Trophoblast cell (in vitro differentiated cells and primary cell): ENCODE measurements at regions not wholly inside any gene's neighbourhood (a gene's known extent, or its start where the extent isn't known, plus 50 kb on each side); places are given as distances from the start of the nearest gene placed in this dataset.

Experiments
- DNase-seq, 2 donors: peaks; one replicate each; pipeline ENCODE4 v3.0.0-alpha.2; 2016
- H2AFZ ChIP-seq: 2 replicates; pipeline ENCODE4 v1.6.1; 2013; ENCODE audit warnings: low read length, moderate library complexity, mild to moderate bottlenecking; ENCODE audit not compliant: insufficient read depth, poor library complexity
- H2AK5ac ChIP-seq: 2 replicates; pipeline ENCODE4 v1.6.1; 2013; ENCODE audit warnings: mild to moderate bottlenecking, low read length
- H2BK120ac ChIP-seq: 2 replicates; pipeline ENCODE4 v1.6.1; 2013; ENCODE audit warnings: low read length, mild to moderate bottlenecking, moderate library complexity; ENCODE audit not compliant: insufficient read depth, poor library complexity
- H2BK12ac ChIP-seq: 2 replicates; pipeline ENCODE4 v1.6.1; 2013; ENCODE audit warnings: mild to moderate bottlenecking, low read length, moderate library complexity
- H2BK5ac ChIP-seq: 2 replicates; pipeline ENCODE4 v1.6.1; 2013; ENCODE audit warnings: low read length, low read depth, moderate library complexity, mild to moderate bottlenecking; ENCODE audit not compliant: poor library complexity
- H3K14ac ChIP-seq: 2 replicates; pipeline ENCODE4 v1.6.1; 2013; ENCODE audit warnings: mild to moderate bottlenecking, low read length
- H3K18ac ChIP-seq: 2 replicates; pipeline ENCODE4 v1.6.1; 2013; ENCODE audit warnings: mild to moderate bottlenecking, low read length
- H3K23ac ChIP-seq: 2 replicates; pipeline ENCODE4 v1.6.1; 2013; ENCODE audit warnings: low read length
- H3K27ac ChIP-seq: 2 replicates; pipeline ENCODE4 v1.5.1; 2013; ENCODE audit warnings: low read depth, mild to moderate bottlenecking, inconsistent platforms, low read length, moderate library complexity
- H3K27me3 ChIP-seq: 2 replicates; pipeline ENCODE4 v1.6.1; 2013; ENCODE audit warnings: inconsistent platforms, mild to moderate bottlenecking, low read length, moderate library complexity; ENCODE audit not compliant: insufficient read depth
- H3K36me3 ChIP-seq, 2 experiments: 1 replicate in 1 of 2; 2 replicates in 1 of 2; pipeline ENCODE4 v1.6.1; 2013; ENCODE audit warnings: low read length in 2 of 2, mild to moderate bottlenecking in 2 of 2, moderate library complexity in 1 of 2; ENCODE audit not compliant: insufficient read depth in 2 of 2, control insufficient read depth in 1 of 2
- H3K4ac ChIP-seq: 2 replicates; pipeline ENCODE4 v1.6.1; 2013; ENCODE audit warnings: low read depth, mild to moderate bottlenecking, low read length, moderate library complexity
- H3K4me1 ChIP-seq, 2 experiments: 1 replicate in 1 of 2; 2 replicates in 1 of 2; pipeline ENCODE4 v1.6.1; 2013; ENCODE audit warnings: low read length in 2 of 2, mild to moderate bottlenecking in 2 of 2, moderate library complexity in 1 of 2; ENCODE audit not compliant: insufficient read depth in 2 of 2, control insufficient read depth in 1 of 2
- H3K4me2 ChIP-seq: 2 replicates; pipeline ENCODE4 v1.6.1; 2013; ENCODE audit warnings: inconsistent platforms, mild to moderate bottlenecking, low read length, moderate library complexity
- H3K4me3 ChIP-seq: 2 replicates; pipeline ENCODE4 v1.5.1; 2013; ENCODE audit warnings: mild to moderate bottlenecking, low read depth, low read length, inconsistent platforms
- H3K79me1 ChIP-seq: one replicate; pipeline ENCODE4 v1.6.1; 2013; ENCODE audit warnings: low read length
- H3K79me2 ChIP-seq: 2 replicates; pipeline ENCODE4 v1.6.1; 2013; ENCODE audit warnings: low read length, mild to moderate bottlenecking; ENCODE audit not compliant: control insufficient read depth, insufficient read depth, poor library complexity
- H3K9ac ChIP-seq: 2 replicates; pipeline ENCODE4 v1.6.1; 2013; ENCODE audit warnings: mild to moderate bottlenecking, low read length
- H3K9me3 ChIP-seq: 2 replicates; pipeline ENCODE4 v1.6.1; 2013; ENCODE audit warnings: low read depth, mild to moderate bottlenecking, control low read depth, inconsistent platforms, low read length; ENCODE audit not compliant: insufficient read depth
- H4K12ac ChIP-seq: 2 replicates; pipeline ENCODE4 v1.6.1; 2013; ENCODE audit warnings: low read depth, mild to moderate bottlenecking, low read length, moderate library complexity
- H4K8ac ChIP-seq: 2 replicates; pipeline ENCODE4 v1.6.1; 2013; ENCODE audit warnings: low read depth, mild to moderate bottlenecking, low read length, moderate library complexity
- H4K91ac ChIP-seq: one replicate; pipeline ENCODE4 v1.6.1; 2013; ENCODE audit warnings: low read depth, mild to moderate bottlenecking, low read length, moderate library complexity
- WGBS: extraction: QIAGEN DNeasy Blood & Tissue Kit; methylation state at CpG from one replicate; pipeline ENCODE4 v1.1.7; 2013; ENCODE audit warnings: missing lambda C conversion rate; ENCODE audit not compliant: insufficient read length, insufficient coverage; ENCODE audit errors: extremely low coverage; 5-methylcytosine and 5-hydroxymethylcytosine counted together

- H2BK120ac ChIP-seq, result no peak overlapping the region
- H3K27ac ChIP-seq, result no peak overlapping the region
- H3K79me2 ChIP-seq, result no peaks in the 10 kb centered on the region
- no peak overlapping the region for H2AFZ ChIP-seq
- no peak overlapping the region for H3K23ac ChIP-seq
- H3K18ac ChIP-seq, result no peak overlapping the region
- no peaks in the 10 kb centered on the region for H3K27me3 ChIP-seq
- no peak overlapping the region for H2AK5ac ChIP-seq
- no peaks in the 10 kb centered on the region for H3K9me3 ChIP-seq
- H2BK12ac ChIP-seq, result no peak overlapping the region
- H2BK5ac ChIP-seq, result no peak overlapping the region
- no peak overlapping the region for H3K4me2 ChIP-seq
- no peak overlapping the region for H3K9ac ChIP-seq
- no peaks in the 10 kb centered on the region for H3K79me1 ChIP-seq
- no peak overlapping the region for H4K91ac ChIP-seq
- no peak overlapping the region for H4K12ac ChIP-seq
- no peaks in the 10 kb centered on the region for H3K36me3 ChIP-seq
- H3K14ac ChIP-seq, result no peak overlapping the region
- H3K4me3 ChIP-seq, result no peak overlapping the region
- no peaks in the 10 kb centered on the region for H3K4me1 ChIP-seq
- no peak overlapping the region for H4K8ac ChIP-seq
- DNase-seq, result no peak
- H3K4ac ChIP-seq, result no peak overlapping the region
Measured at GRCh38 chrX:69372435-69372834, 131.7 kb upstream of the NALF2 start.

DNA sequence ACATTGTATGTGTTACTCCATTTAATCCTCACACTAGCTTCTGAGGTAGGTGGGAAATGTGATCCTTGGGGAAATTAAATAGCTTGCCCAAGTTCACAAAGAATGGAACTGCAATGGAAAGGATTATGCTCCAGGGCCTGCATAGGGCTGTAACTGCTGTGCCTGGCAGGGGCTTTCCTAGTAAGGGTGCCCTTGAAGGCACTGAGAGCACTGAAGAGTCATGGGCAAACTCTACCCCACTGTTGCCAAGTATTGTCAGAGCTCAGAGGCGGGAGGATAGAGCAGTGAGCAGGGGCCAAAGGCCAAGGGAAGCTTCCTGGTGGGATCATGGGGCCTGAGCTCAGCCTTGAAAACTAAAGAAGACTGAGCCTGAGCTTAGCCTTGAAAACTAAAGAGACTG is 133.0 kb upstream of the NALF2 start:
- Histone ChIP-seq H2BK120ac (no peak overlapping the region), H4K8ac (no peak overlapping the region), H2BK12ac (no peak overlapping the region), H3K18ac (no peak overlapping the region), H3K27me3 (no peaks in the 10 kb centered on the region), H3K23ac (no peak overlapping the region), H3K4me2 (no peak overlapping the region), H3K36me3 (no peaks in the 10 kb centered on the region), H3K4me1 (no peaks in the 10 kb centered on the region), H3K4ac (no peak overlapping the region), H3K9ac (no peak overlapping the region), H3K14ac (no peak overlapping the region), H3K9me3 (no peaks in the 10 kb centered on the region), H4K12ac (no peak overlapping the region), H4K91ac (no peak overlapping the region), H3K79me2 (no peaks in the 10 kb centered on the region), H2AFZ (no peak overlapping the region), H3K27ac (no peak overlapping the region), H2BK5ac (no peak overlapping the region), H2AK5ac (no peak overlapping the region), H3K79me1 (no peaks in the 10 kb centered on the region), H3K4me3 (no peak overlapping the region)
- whole genome bisulfite sequencing, result no CpG with 5 or more reads among the region's 1 CpG
- no peak for DNase-seq

DNA sequence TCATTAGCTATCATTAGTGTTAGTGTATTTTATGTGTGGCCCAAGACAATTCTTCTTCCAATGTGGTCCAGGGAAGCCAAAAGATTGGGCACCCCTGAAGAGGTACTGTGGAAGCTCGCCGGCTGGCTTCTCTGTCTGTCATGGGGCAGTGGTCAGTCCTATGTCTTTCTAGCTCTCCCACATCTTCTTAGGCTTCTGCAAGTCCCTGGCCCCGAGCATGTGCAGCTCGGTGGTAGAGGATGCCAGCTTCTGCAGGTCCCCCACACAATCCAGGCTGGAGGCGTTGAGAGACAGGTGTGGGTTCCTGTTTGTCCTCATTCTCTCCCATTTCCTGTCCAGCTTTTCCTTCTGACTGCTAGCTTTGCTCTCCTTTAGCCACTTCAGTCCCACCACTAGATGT is 134.1 kb upstream of the NALF2 start:
- H2AFZ ChIP-seq, result no peak overlapping the region
- no peak overlapping the region for H3K4me2 ChIP-seq
- H4K91ac ChIP-seq, result no peak overlapping the region
- no peak overlapping the region for H3K18ac ChIP-seq
- no peak overlapping the region for H3K4me3 ChIP-seq
- no peaks in the 10 kb centered on the region for H3K4me1 ChIP-seq
- no peak overlapping the region for H3K23ac ChIP-seq
- no peak overlapping the region for H2BK120ac ChIP-seq
- H3K36me3 ChIP-seq, result no peaks in the 10 kb centered on the region
- H2AK5ac ChIP-seq, result no peak overlapping the region
- no peak overlapping the region for H2BK5ac ChIP-seq
- no peak for DNase-seq
- no peaks in the 10 kb centered on the region for H3K27me3 ChIP-seq
- no peaks in the 10 kb centered on the region for H3K79me1 ChIP-seq
- H3K27ac ChIP-seq, result no peak overlapping the region
- no peaks in the 10 kb centered on the region for H3K9me3 ChIP-seq
- no peaks in the 10 kb centered on the region for H3K79me2 ChIP-seq
- no peak overlapping the region for H3K14ac ChIP-seq
- H4K12ac ChIP-seq, result no peak overlapping the region
- H3K4ac ChIP-seq, result no peak overlapping the region
- H3K9ac ChIP-seq, result no peak overlapping the region
- no peak overlapping the region for H4K8ac ChIP-seq
- H2BK12ac ChIP-seq, result no peak overlapping the region
- no CpG with 5 or more reads among the region's 5 CpGs for WGBS

DNA sequence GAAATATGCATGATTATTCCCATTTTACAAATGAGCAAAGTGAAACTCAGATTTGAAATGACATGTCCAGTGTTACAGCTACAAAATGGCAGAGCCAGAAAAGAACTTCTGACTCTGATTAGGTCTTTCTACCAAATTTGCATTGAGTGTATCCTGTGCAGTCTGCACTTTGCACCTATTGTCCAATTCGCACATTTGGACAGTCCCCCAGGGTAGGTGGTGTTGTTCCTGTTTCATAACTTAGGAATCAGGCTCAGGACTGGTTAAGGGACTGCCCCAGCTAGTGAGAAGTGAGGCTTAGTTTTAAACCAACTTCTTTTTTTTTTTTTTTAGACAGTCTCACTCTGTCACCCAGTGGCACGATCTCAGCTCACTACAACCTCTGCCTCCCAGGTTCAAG is 137.9 kb upstream of the NALF2 start:
- no peak overlapping the region for H3K4me2 ChIP-seq
- H3K79me2 ChIP-seq, result no peaks in the 10 kb centered on the region
- no peak overlapping the region for H2AFZ ChIP-seq
- no peak overlapping the region for H3K14ac ChIP-seq
- H3K18ac ChIP-seq, result no peak overlapping the region
- no peak overlapping the region for H3K27ac ChIP-seq
- H3K4ac ChIP-seq, result no peak overlapping the region
- no peak overlapping the region for H2BK120ac ChIP-seq
- WGBS, result no CpG with 5 or more reads among the region's 2 CpGs
- no peaks in the 10 kb centered on the region for H3K9me3 ChIP-seq
- no peak overlapping the region for H4K8ac ChIP-seq
- H4K12ac ChIP-seq, result no peak overlapping the region
- no peak overlapping the region for H3K4me3 ChIP-seq
- H3K9ac ChIP-seq, result no peak overlapping the region
- no peaks in the 10 kb centered on the region for H3K79me1 ChIP-seq
- DNase-seq, result no peak
- H4K91ac ChIP-seq, result no peak overlapping the region
- no peak overlapping the region for H3K23ac ChIP-seq
- H2BK12ac ChIP-seq, result no peak overlapping the region
- H2BK5ac ChIP-seq, result no peak overlapping the region
- no peak overlapping the region for H2AK5ac ChIP-seq
- H3K36me3 ChIP-seq, result no peaks in the 10 kb centered on the region
- H3K27me3 ChIP-seq, result no peaks in the 10 kb centered on the region
- no peaks in the 10 kb centered on the region for H3K4me1 ChIP-seq

GRCh38 chrX:69365755-69366154 is 138.4 kb upstream of the NALF2 start:
- no peaks in the 10 kb centered on the region for H3K27me3 ChIP-seq
- H3K4me3 ChIP-seq, result no peak overlapping the region
- no peaks in the 10 kb centered on the region for H3K4me1 ChIP-seq
- H2BK5ac ChIP-seq, result no peak overlapping the region
- H2BK120ac ChIP-seq, result no peak overlapping the region
- H3K14ac ChIP-seq, result no peak overlapping the region
- H3K9me3 ChIP-seq, result no peaks in the 10 kb centered on the region
- H3K23ac ChIP-seq, result no peak overlapping the region
- no peaks in the 10 kb centered on the region for H3K79me2 ChIP-seq
- no peak overlapping the region for H4K8ac ChIP-seq
- no peak overlapping the region for H3K27ac ChIP-seq
- WGBS, result no CpG with 5 or more reads among the region's 1 CpG
- H3K79me1 ChIP-seq, result no peaks in the 10 kb centered on the region
- no peak overlapping the region for H2AK5ac ChIP-seq
- H3K4me2 ChIP-seq, result no peak overlapping the region
- no peak overlapping the region for H3K4ac ChIP-seq
- DNase-seq, result no peak
- H4K91ac ChIP-seq, result no peak overlapping the region
- H4K12ac ChIP-seq, result no peak overlapping the region
- H2BK12ac ChIP-seq, result no peak overlapping the region
- no peak overlapping the region for H3K18ac ChIP-seq
- no peak overlapping the region for H2AFZ ChIP-seq
- H3K9ac ChIP-seq, result no peak overlapping the region
- no peaks in the 10 kb centered on the region for H3K36me3 ChIP-seq
